Suprapubic skin (tissue), 4 donors: ENCODE measurements at regions not wholly inside any gene's neighbourhood (a gene's known extent, or its start where the extent isn't known, plus 50 kb on each side); places are given as distances from the start of the nearest gene placed in this dataset.

ENCODE experiments used
- POLR2A ChIP-seq, 2 donors: fragments of 450-650 bp; IDR thresholded peaks; one replicate each; pipeline ENCODE4 v1.6.1; 2017; ENCODE audit warnings: antibody characterized with exemption in 2 of 2, mild to moderate bottlenecking in 2 of 2, moderate library complexity in 2 of 2
- POLR2AphosphoS5 ChIP-seq, 3 donors: sonication (generic); formaldehyde crosslinking; IDR thresholded peaks; one replicate each; pipeline ENCODE4 v1.6.1; 2017; ENCODE audit warnings: antibody characterized with exemption in 3 of 3
- TF ChIP-seq, protein P1 (sequence below), 2 donors: fragments of 200-600 bp in 1 of 2; fragments of 450-650 bp in 1 of 2; sonication (generic) in 1 of 2; IDR thresholded peaks; one replicate each; pipeline ENCODE4 v1.5.1; 2016 to 2019; ENCODE audit warnings: antibody characterized with exemption in 2 of 2, mild to moderate bottlenecking in 1 of 2, moderate library complexity in 1 of 2

DNA sequence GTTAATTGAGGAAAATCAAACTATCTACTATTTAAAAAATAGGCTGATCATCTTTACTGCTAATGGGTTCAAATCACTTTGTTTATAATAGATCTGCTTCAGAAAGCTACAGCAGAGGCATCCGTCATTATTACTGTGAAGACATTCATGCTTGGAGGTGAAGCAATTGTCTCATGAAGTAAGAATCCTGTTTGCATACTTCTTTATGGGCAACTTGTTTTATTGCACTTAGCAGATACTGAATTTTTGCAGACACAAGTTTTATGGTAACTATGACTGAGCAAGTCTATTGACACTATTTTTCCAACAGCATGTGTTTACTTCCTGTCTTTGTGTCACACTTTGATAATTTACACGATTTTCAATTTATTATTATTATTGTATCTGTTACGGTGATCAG is 573.9 kb downstream of the RFPL4B start:
- TF ChIP-seq, protein P1, sequence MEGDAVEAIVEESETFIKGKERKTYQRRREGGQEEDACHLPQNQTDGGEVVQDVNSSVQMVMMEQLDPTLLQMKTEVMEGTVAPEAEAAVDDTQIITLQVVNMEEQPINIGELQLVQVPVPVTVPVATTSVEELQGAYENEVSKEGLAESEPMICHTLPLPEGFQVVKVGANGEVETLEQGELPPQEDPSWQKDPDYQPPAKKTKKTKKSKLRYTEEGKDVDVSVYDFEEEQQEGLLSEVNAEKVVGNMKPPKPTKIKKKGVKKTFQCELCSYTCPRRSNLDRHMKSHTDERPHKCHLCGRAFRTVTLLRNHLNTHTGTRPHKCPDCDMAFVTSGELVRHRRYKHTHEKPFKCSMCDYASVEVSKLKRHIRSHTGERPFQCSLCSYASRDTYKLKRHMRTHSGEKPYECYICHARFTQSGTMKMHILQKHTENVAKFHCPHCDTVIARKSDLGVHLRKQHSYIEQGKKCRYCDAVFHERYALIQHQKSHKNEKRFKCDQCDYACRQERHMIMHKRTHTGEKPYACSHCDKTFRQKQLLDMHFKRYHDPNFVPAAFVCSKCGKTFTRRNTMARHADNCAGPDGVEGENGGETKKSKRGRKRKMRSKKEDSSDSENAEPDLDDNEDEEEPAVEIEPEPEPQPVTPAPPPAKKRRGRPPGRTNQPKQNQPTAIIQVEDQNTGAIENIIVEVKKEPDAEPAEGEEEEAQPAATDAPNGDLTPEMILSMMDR (IDR thresholded peaks at IDR 0.05) = no peak
- TF ChIP-seq POLR2AphosphoS5 (IDR thresholded peaks at IDR 0.05) = no peak
- no peak for TF ChIP-seq POLR2A (IDR thresholded peaks at IDR 0.05)
